Stimulated activated naive CD8-positive, alpha-beta T cell treated with anti-CD3 and anti-CD28 coated beads, Interleukin-15, amount 100 ng/mL, for 72 hours (primary cell): ENCODE measurements at regions not wholly inside any gene's neighbourhood (a gene's known extent, or its start where the extent isn't known, plus 50 kb on each side); places are given as distances from the start of the nearest gene placed in this dataset.

Experiments used
- ATAC-seq: fragments of 150-1000 bp; cut with Tn5 transposase; 2 replicates; pipeline ENCODE4 v1.10.0; 2021; ENCODE audit warnings: mild to moderate bottlenecking, moderate library complexity
- DNase-seq, 2 donors: peaks; one replicate each; pipeline ENCODE4 v3.0.0; 2021 to 2022
- H3K27ac Mint-ChIP-seq, 2 donors: one replicate each; pipeline ENCODE4 v1.8.0; 2022; ENCODE audit warnings: mild to moderate bottlenecking in 2 of 2, mixed read lengths in 2 of 2, moderate library complexity in 2 of 2
- H3K27me3 Mint-ChIP-seq: one replicate; pipeline ENCODE4 v1.8.0; 2022; ENCODE audit warnings: mixed read lengths
- H3K4me1 Mint-ChIP-seq: one replicate; pipeline ENCODE4 v1.8.0; 2022; ENCODE audit warnings: mild to moderate bottlenecking, mixed read lengths
- H3K4me3 Mint-ChIP-seq, 2 donors: one replicate each; pipeline ENCODE4 v1.8.0; 2022; ENCODE audit warnings: mild to moderate bottlenecking in 2 of 2, mixed read lengths in 2 of 2, moderate library complexity in 1 of 2
- H3K9me3 Mint-ChIP-seq, 2 donors: one replicate each; pipeline ENCODE4 v1.8.0; 2022; ENCODE audit warnings: mixed read lengths in 2 of 2

DNA sequence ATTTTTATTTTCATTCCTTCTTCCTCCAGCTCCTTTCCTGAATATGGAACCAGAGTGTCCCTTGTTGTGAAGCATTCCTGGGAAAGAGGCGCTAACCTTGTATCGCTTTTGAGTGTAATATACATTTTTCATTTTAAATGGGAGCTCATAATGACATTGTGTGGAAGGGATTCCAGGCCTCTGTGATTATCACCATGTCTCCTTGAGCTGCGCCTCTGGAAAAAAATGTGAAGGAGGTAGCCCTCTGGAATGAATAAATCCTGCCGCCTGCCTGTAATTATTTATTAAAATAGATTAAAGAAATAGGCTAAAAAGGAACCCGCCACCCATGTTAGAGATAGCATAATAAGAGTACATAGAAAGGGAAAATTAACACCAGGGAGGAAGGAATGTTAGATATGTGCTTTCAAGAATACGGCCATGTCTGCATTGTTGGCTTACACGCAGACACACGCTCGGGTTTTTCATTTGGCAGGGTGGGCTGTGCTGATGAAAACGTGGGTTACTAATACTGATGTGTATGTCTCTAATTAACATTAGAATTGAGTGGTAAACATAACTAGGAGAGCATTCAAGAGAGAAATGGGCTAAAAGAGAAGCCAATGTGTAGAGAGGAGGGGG, 138.5 kb downstream of the LINC00237 start:
- ATAC-seq (no peak), DNase-seq (no peak)
- H3K27me3 Mint-ChIP-seq, result peaks cover 22% of the 10 kb centered on the region
- H3K9me3 Mint-ChIP-seq, result no peaks in the 10 kb centered on the region
- no peak overlapping the region for H3K27ac Mint-ChIP-seq
- H3K4me1 Mint-ChIP-seq, result no peaks in the 10 kb centered on the region
- H3K4me3 Mint-ChIP-seq, result no peak overlapping the region

DNA sequence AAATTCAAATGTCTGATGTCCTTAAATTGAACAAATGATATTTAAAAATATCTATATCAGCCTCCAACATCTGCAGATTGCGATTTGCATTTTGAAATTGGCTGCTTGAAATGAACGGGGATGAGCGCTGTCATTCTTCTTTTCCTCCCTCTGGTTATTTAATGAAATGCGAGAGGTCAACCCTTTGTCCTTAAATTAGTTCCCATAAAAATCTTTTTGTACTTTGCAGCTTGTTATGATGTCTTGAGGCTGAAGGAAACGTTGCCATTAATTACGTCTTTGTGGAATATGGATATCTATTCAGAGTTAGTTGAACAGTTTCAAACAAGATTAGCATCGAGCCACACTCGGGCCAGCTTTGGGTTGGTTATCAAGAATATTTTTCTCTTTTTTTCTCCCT, 140.0 kb downstream of the LINC00237 start:
- Mint-ChIP-seq H3K4me3 (no peak overlapping the region), H3K27me3 (peaks cover 34% of the 10 kb centered on the region), H3K4me1 (no peaks in the 10 kb centered on the region), H3K9me3 (peaks cover 0 to 2% of the 10 kb centered on the region in 2 donors), H3K27ac (no peak overlapping the region)
- ATAC-seq (no peak), DNase-seq (no peak)

DNA sequence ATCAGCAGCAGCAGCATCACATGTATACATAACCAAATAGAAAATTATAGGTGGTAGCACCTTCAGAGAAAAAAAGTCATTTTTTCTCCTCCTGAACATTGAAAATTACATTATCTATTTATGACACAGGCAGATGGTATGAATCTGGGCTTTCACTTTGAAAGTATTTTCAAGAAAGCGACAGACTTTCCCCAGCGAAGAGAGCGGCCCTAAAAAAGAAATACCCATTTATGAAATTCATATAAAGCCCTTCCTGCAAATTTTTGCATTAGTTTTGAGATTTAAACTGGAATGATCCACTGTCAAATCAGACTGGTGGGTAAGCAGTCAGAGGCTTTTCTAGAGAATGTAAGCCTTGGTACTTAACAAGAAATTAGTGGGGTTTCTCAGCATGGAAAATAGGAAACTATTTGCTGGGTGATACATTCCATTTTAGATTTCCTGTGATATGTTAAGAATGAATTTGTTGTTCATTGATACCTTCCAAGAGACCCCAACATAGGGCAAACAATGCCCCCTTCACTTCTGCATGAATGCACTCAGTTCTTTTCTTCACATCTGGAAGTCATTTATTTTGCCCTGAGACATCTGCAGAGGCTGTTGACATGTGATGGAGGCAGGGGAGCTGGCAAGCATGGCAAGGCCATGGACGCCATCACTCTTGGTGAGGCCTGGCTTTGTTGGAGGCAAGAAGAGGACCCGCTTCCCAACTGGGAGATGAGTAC, 147.0 kb downstream of the LINC00237 start:
- no peaks in the 10 kb centered on the region for H3K4me1 Mint-ChIP-seq
- no peak overlapping the region for H3K27ac Mint-ChIP-seq
- H3K4me3 Mint-ChIP-seq, result no peak overlapping the region
- H3K27me3 Mint-ChIP-seq, result peaks cover 40% of the 10 kb centered on the region
- H3K9me3 Mint-ChIP-seq, result peaks cover 0 to 7% of the 10 kb centered on the region in 2 donors
- no peak for DNase-seq
- ATAC-seq, result no peak

DNA sequence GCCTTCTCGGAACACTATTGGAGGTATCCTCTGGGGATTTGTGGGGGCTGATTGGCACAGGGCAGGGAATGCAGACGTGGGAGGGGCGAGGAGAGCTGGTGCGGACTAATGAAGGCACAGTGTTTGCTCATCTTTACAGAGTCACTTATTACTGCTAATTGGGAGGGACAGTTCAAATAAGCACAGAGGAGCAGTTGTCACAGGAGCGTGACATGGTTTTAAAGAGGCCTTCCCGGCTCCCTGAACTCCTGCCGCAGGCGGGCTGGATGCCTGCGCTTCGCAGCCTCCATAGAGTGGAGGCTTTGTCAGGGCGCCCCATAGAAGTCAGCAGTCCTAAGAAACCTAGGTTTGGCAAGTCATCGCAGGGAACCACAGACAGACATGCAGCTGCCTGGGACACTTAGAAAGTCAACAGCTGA, 149.6 kb downstream of the LINC00237 start:
- Mint-ChIP-seq H3K27ac (no peak overlapping the region), H3K9me3 (peaks cover 0 to 7% of the 10 kb centered on the region in 2 donors), H3K27me3 (peaks cover 47% of the 10 kb centered on the region)

DNA sequence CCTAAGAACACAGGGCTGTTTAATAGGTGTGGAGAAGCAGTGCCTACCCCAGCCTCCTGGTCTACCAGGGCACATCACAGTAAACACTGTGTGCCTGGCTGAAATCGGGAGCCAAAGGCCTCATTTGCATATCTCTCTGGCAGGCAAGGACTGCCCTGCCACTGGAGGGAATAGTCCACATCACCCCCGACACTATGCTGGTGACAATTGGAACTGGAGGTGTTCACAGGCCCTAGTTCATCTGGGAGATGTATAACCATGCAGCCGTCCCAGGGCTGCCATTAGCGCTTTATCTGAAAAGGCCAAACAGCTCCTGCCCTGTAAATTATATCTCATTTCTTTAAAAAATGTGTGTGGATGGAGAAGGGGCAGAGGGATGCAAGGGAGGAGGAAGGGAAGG, 150.3 kb downstream of the LINC00237 start:
- Mint-ChIP-seq H3K27ac (no peak overlapping the region), H3K9me3 (peaks cover 0 to 2% of the 10 kb centered on the region in 2 donors), H3K27me3 (peaks cover 44% of the 10 kb centered on the region), H3K4me1 (no peaks in the 10 kb centered on the region), H3K4me3 (no peak overlapping the region)
- DNase-seq, result no peak
- no peak for ATAC-seq

More for the DNA sequence above, 149.6 kb downstream of the LINC00237 start:
- ATAC-seq, result no peak
- no peak for DNase-seq
- Mint-ChIP-seq H3K4me1 (no peaks in the 10 kb centered on the region), H3K4me3 (no peak overlapping the region)

DNA sequence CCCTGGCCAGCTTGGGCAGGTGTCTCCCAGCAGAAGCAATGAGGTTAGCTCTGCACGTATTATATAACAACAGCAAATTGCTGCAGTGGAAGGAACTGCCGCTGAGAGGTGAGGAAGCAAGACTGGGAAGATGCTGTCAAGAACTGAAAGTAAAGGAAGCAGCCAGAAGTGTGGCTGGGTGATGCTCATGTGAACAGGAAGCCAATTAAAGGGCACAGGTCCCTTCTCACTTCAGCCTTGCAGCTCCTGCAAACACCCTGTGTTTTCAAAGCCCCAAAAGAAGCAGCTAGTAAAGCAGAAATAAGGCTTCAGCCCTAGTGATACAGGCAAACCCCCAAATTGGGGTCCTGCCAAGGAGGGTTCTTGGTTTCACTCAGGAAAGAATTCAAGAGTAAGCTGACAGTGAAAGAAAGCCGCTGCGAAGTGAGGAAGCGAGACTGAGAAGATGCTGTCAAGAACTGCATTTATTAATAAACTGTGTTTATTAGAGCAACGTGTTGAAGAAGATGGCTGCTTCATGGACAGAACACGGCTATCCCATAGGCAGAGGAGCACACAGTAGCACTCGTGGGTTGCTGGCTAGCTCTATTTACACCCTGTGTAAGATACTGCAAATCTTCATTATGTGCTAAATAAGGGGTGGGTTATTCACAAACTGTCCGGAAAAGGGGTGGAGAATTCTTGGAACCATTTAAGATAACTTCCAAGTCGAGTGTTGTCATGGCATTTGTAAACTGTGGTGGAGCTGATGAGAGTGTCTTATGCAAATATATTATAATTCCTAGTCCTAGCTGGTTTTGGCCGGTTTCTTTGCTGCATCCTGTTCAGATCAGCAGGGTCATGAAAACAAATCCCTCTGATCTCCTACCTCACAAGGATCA, 152.2 kb downstream of the LINC00237 start:
- Mint-ChIP-seq H3K4me3 (no peak overlapping the region), H3K9me3 (no peaks in the 10 kb centered on the region), H3K27me3 (peaks cover 44% of the 10 kb centered on the region), H3K4me1 (no peaks in the 10 kb centered on the region), H3K27ac (no peak overlapping the region)
- DNase-seq (no peak), ATAC-seq (no peak)

DNA sequence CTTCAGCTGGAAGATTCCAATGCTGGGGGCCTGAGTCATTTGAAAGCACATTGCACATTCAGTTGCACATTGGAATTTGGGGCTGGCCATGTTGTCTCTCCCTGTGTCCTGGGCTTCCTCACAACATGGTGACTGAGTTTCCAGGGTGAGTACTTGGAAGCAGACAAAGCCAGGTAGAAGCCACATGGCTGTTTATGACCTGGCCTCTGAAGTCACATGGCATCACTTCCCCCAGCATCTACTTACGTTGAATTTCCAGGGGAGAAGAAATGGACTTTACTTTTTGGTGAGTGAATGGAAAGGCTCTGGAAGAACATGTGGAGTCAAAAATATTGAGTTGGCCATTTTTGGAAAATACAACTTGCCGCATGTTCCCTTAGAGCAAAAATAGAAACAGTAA, 155.5 kb downstream of the LINC00237 start:
- ATAC-seq (no peak), DNase-seq (no peak)
- no peaks in the 10 kb centered on the region for H3K4me1 Mint-ChIP-seq
- H3K4me3 Mint-ChIP-seq, result no peak overlapping the region
- peaks cover 32% of the 10 kb centered on the region for H3K27me3 Mint-ChIP-seq
- no peak overlapping the region for H3K27ac Mint-ChIP-seq
- peaks cover 0 to 11% of the 10 kb centered on the region in 2 donors for H3K9me3 Mint-ChIP-seq

DNA sequence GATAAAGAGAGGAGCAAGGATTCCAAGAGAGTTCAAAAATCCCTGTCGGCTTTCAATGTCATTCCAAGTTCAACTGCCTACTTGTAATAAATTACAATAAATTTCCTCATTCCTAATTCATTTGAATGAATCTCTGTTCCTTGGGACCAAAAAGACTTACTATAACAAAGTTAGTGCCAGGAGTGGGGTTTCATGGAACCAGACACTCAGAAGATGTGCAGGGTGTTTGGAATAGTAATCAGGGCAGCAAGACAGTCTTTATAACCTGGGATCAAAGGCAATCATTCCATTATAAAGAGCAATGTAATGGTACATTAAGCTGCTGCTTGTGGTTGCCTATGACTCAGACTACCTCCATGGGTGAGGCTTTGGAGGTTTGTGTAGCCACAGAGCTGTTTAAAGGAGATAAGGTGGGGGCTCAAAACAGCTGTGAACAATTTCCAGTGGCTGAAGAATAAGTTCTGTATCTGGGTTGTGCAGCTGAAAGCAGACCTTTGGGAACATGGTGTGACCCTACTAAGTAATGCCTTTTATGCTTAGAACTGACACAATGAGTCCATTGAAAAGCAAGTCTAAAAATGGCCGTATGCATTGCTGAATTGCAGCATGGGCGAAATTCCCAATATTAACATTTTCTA, 159.9 kb downstream of the LINC00237 start:
- Mint-ChIP-seq H3K27ac (no peak overlapping the region), H3K9me3 (peaks cover 0 to 11% of the 10 kb centered on the region in 2 donors), H3K27me3 (peaks cover 11% of the 10 kb centered on the region), H3K4me3 (no peak overlapping the region), H3K4me1 (no peaks in the 10 kb centered on the region)
- no peak for DNase-seq
- ATAC-seq, result no peak

GRCh38 chr20:20941468-20941889, 164.7 kb downstream of the LINC00237 start:
- DNase-seq, result no peak
- no peak overlapping the region for H3K27ac Mint-ChIP-seq
- H3K4me1 Mint-ChIP-seq, result no peaks in the 10 kb centered on the region
- ATAC-seq, result no peak
- peaks cover 27% of the 10 kb centered on the region for H3K27me3 Mint-ChIP-seq
- no peak overlapping the region for H3K4me3 Mint-ChIP-seq
- peaks cover 0 to 7% of the 10 kb centered on the region in 2 donors for H3K9me3 Mint-ChIP-seq

DNA sequence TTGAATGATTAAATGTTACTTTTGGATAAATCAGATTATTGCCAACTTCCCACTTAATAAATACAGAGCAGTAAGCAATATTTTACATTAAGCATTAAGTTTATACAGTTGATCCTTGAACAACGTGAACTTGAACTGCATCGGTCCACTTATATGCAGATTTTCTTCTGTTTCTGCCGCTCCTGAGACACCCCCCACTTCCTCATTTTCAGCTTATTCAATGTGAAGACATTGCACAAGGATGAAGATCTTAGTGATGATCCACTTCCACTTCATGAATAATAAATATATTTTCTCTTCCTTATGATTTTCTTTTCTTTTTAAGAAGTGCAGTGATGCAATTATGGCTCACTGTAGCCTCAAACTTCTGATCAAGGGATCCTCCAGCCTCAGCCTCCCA, 167.2 kb downstream of the LINC00237 start:
- no peak for DNase-seq
- no peaks in the 10 kb centered on the region for H3K4me1 Mint-ChIP-seq
- H3K9me3 Mint-ChIP-seq, result no peaks in the 10 kb centered on the region
- ATAC-seq, result no peak
- no peak overlapping the region for H3K4me3 Mint-ChIP-seq
- no peak overlapping the region for H3K27ac Mint-ChIP-seq
- peaks cover 27% of the 10 kb centered on the region for H3K27me3 Mint-ChIP-seq

GRCh38 chr20:20938599-20938998, 167.6 kb downstream of the LINC00237 start:
- H3K9me3 Mint-ChIP-seq, result no peaks in the 10 kb centered on the region
- DNase-seq (no peak), ATAC-seq (no peak)
- H3K27me3 Mint-ChIP-seq, result peaks cover 27% of the 10 kb centered on the region
- no peaks in the 10 kb centered on the region for H3K4me1 Mint-ChIP-seq
- no peak overlapping the region for H3K27ac Mint-ChIP-seq
- H3K4me3 Mint-ChIP-seq, result no peak overlapping the region

- H3K4me1 Mint-ChIP-seq, result no peaks in the 10 kb centered on the region
- H3K27ac Mint-ChIP-seq, result no peak overlapping the region
- H3K4me3 Mint-ChIP-seq, result no peak overlapping the region
- H3K9me3 Mint-ChIP-seq, result no peaks in the 10 kb centered on the region
- no peak for DNase-seq
- H3K27me3 Mint-ChIP-seq, result peaks cover 26% of the 10 kb centered on the region
- ATAC-seq, result no peak
These were observed 168.0 kb downstream of the LINC00237 start for GRCh38 chr20:20938131-20938530.

DNA sequence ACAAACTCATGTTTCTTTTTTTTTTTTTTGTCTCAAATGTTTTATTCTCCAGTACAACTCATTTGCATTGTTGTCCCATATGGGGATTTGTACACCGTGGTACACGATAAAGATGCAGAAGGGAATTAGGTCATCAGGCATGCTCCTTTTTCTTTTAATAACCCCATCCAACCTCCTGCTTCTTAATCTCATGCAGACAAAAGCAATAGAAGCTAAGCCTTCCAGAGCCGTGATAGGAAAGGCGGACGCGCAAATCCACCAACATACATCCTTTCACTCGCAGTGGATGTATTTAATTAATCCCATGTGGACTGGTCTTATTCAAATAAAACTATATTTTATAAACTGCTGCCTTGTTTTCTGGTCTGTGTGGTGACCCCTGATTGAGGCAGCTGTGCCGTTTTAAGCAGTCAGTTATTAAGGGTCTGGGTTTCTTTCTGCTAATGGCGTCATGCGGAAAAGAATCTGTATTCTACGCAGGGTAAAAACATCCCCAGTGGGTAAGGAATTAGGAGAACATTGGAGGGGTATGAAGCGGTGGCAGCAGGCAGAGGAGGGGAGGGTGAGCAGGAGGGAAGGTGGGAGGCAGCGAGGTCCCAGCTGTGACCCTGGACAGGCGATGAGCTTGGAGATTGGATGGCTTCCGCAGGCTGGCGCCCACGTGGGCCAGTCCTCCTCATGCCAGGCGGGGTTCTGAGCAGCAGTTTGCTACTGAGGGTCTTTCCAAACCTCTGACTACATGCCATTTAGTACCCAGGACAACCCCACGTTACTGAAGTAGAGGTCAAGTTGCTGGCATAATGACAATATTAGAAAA, 172.8 kb downstream of the LINC00237 start:
- Mint-ChIP-seq H3K27me3 (peaks cover 14% of the 10 kb centered on the region), H3K27ac (no peak overlapping the region), H3K9me3 (no peaks in the 10 kb centered on the region), H3K4me1 (no peaks in the 10 kb centered on the region), H3K4me3 (no peak overlapping the region)
- DNase-seq (no peak), ATAC-seq (no peak)

DNA sequence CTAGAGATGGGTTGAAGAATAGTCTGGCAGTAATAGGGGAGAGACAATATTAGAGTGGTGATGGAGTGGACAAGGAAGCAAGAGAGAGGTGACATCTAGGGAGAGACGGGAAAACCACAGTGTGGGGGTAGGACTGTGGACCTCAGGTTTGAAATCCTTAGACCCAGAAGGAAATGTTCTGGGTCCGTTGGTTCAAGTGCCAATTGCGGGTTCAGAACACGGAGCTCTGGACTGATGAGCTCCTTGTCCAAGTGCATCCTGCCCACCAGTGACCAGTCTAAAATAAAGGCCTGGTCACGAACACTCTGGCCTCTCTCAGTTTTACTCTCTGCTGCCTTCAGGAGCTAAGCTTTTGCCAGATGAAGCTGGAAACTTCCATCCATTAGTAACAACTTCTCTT, 174.0 kb downstream of the LINC00237 start:
- Mint-ChIP-seq H3K4me1 (no peaks in the 10 kb centered on the region), H3K9me3 (no peaks in the 10 kb centered on the region), H3K27me3 (peaks cover 14% of the 10 kb centered on the region), H3K27ac (no peak overlapping the region), H3K4me3 (no peak overlapping the region)
- ATAC-seq, result no peak
- no peak for DNase-seq

DNA sequence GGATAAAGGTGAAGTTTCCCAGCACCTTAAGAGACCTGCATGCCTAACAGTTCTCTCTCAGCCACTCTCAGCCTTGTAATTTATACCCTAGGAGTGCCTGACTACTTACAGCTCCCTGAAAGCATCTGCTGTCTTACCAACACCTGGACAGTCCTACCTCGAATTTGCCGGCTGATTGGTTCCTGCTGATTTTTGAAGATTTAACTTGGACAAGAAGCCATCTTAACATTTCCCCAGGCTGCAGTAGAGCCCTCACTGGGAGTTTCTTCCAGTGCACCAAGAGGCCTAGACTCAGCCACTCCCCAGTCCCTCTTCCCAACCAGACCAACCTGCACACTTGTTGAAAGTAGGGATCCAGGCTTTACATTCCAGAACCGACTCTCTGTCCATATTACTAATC, 174.5 kb downstream of the LINC00237 start:
- Mint-ChIP-seq H3K4me1 (no peaks in the 10 kb centered on the region), H3K27me3 (peaks cover 14% of the 10 kb centered on the region), H3K4me3 (no peak overlapping the region), H3K27ac (no peak overlapping the region), H3K9me3 (no peaks in the 10 kb centered on the region)
- ATAC-seq (no peak), DNase-seq (no peak)
